Dermis blood vessel endothelial cell (primary cell): ENCODE measurements at regions not wholly inside any gene's neighbourhood (a gene's known extent, or its start where the extent isn't known, plus 50 kb on each side); places are given as distances from the start of the nearest gene placed in this dataset.

ENCODE experiments used
- DNase-seq: peaks from one replicate; pipeline ENCODE4 v3.0.0; 2010

- DNase-seq: no peak
Observed at GRCh38 chr5:52731274-52732027, 56.3 kb upstream of the ITGA1 start.

GRCh38 chr5:52734557-52734956, 53.2 kb upstream of the ITGA1 start:
- DNase-seq: no peak

- DNase-seq: no peak
Observed at GRCh38 chr5:52735139-52735538, 52.6 kb upstream of the ITGA1 start.
